HEK293T (cell line): ENCODE measurements at regions not wholly inside any gene's neighbourhood (a gene's known extent, or its start where the extent isn't known, plus 50 kb on each side); places are given as distances from the start of the nearest gene placed in this dataset.

ENCODE experiments used
- CTCF ChIA-PET: fragments of 350-600 bp; formaldehyde crosslinking; extraction: SDS; loops from one replicate; lab custom pipeline; 2021; ENCODE audit warnings: antibody characterized with exemption, inconsistent platforms; lab: Yijun Ruan, JAX
- POLR2A ChIA-PET: fragments of 350-600 bp; formaldehyde crosslinking; extraction: SDS; loops from one replicate; lab custom pipeline; 2020; ENCODE audit warnings: antibody characterized with exemption, inconsistent platforms; lab: Yijun Ruan, JAX
- DNase-seq: peaks from one replicate; pipeline ENCODE4 v3.0.0; 2012; ENCODE audit warnings: mixed read lengths; ENCODE audit errors: extremely low spot score
- ARNT ChIP-seq: fragments of 450-650 bp; IDR thresholded peaks from 2 replicates; pipeline ENCODE4 v1.6.1; 2017; ENCODE audit warnings: mild to moderate bottlenecking
- BHLHE40 ChIP-seq: fragments of 450-650 bp; IDR thresholded peaks from 2 replicates; pipeline ENCODE4 v1.6.1; 2016; ENCODE audit warnings: mild to moderate bottlenecking, moderate library complexity, borderline replicate concordance
- CTBP1 ChIP-seq: fragments of 450-650 bp; IDR thresholded peaks from 2 replicates; pipeline ENCODE4 v1.6.1; 2016; ENCODE audit warnings: borderline replicate concordance
- ELF4 ChIP-seq: fragments of 450-650 bp; IDR thresholded peaks from 2 replicates; pipeline ENCODE4 v1.6.1; 2017; ENCODE audit warnings: antibody characterized with exemption
- FOXA1 ChIP-seq: fragments of 450-650 bp; IDR thresholded peaks from 2 replicates; pipeline ENCODE4 v1.6.1; 2016; ENCODE audit warnings: mild to moderate bottlenecking
- FOXK2 ChIP-seq: fragments of 450-650 bp; IDR thresholded peaks from 2 replicates; pipeline ENCODE4 v1.6.1; 2016; ENCODE audit warnings: mild to moderate bottlenecking
- FOXM1 ChIP-seq: fragments of 450-650 bp; IDR thresholded peaks from 2 replicates; pipeline ENCODE4 v1.6.1; 2017; ENCODE audit warnings: mild to moderate bottlenecking, borderline replicate concordance
- HDGF ChIP-seq: fragments of 450-650 bp; IDR thresholded peaks from 2 replicates; pipeline ENCODE4 v1.6.1; 2017; ENCODE audit warnings: antibody characterized with exemption, borderline replicate concordance
- L3MBTL2 ChIP-seq: fragments of 450-650 bp; conservative IDR thresholded peaks from 2 replicates; pipeline ENCODE4 v1.6.1; 2016; ENCODE audit warnings: mild to moderate bottlenecking
- LEF1 ChIP-seq: fragments of 450-650 bp; IDR thresholded peaks from 2 replicates; pipeline ENCODE4 v1.6.1; 2017; ENCODE audit warnings: mild to moderate bottlenecking, borderline replicate concordance
- NFRKB ChIP-seq: fragments of 450-650 bp; IDR thresholded peaks from 2 replicates; pipeline ENCODE4 v1.6.1; 2016; ENCODE audit warnings: mild to moderate bottlenecking, moderate library complexity
- PKNOX1 ChIP-seq: fragments of 450-650 bp; IDR thresholded peaks from 2 replicates; pipeline ENCODE4 v1.6.1; 2016
- SP1 ChIP-seq: fragments of 450-650 bp; IDR thresholded peaks from 2 replicates; pipeline ENCODE4 v1.6.1; 2017
- SUZ12 ChIP-seq: fragments of 450-650 bp; IDR thresholded peaks from 2 replicates; pipeline ENCODE4 v1.6.1; 2016; ENCODE audit warnings: mild to moderate bottlenecking
- TARDBP ChIP-seq: fragments of 450-650 bp; IDR thresholded peaks from 2 replicates; pipeline ENCODE4 v1.6.1; 2016
- ZNF384 ChIP-seq: fragments of 450-650 bp; IDR thresholded peaks from 2 replicates; pipeline ENCODE4 v1.6.1; 2016

- ChIA-PET POLR2A (no interaction called here), CTCF (no interaction called here)
- no peak for TF ChIP-seq LEF1
- TF ChIP-seq TARDBP, result no peak
- TF ChIP-seq SP1, result no peak
- no peak for TF ChIP-seq SUZ12
- TF ChIP-seq ARNT, result no peak
- TF ChIP-seq L3MBTL2, result no peak
- TF ChIP-seq PKNOX1, result no peak
- no peak for TF ChIP-seq HDGF
- TF ChIP-seq FOXA1, result no peak
- TF ChIP-seq FOXM1, result no peak
- TF ChIP-seq NFRKB, result no peak
- TF ChIP-seq BHLHE40, result no peak
- TF ChIP-seq ELF4, result no peak
- no peak for TF ChIP-seq FOXK2
- no peak for DNase-seq
Measured at GRCh38 chr5:152994033-152994680, 496.3 kb upstream of the GRIA1 start.

DNA sequence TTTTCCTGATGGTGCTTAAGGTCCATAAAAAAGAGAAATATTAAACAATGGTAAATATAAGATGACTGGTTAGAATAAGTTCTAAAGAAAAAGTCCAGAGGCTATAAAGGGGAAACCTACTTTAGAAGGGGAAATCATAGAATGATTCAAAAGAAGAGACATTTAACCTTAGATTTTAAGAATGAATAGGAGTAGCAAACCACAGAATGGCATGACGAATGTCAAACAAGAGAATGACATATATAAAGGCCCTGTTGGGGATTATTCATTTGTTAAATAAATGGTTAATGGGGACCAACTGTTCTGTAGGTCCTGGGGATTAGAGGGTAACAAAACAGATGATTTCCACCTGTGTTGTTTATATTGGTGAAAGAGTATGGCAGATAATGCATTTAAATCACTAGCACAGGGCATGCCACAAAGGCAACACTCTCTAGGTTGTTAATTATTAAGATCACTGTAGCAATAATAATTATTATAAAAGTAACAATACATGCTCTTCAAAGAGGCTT, 495.2 kb upstream of the GRIA1 start:
- no peak for DNase-seq
- POLR2A ChIA-PET, result no interaction called here
- TF ChIP-seq FOXM1 (no peak), LEF1 (no peak), ARNT (no peak), SUZ12 (no peak), ZNF384 (no peak), SP1 (no peak), TARDBP (no peak), PKNOX1 (no peak), L3MBTL2 (no peak), ELF4 (no peak), CTBP1 (no peak), BHLHE40 (no peak), FOXA1 (no peak), HDGF (no peak)
- CTCF ChIA-PET, result no interaction called here

DNA sequence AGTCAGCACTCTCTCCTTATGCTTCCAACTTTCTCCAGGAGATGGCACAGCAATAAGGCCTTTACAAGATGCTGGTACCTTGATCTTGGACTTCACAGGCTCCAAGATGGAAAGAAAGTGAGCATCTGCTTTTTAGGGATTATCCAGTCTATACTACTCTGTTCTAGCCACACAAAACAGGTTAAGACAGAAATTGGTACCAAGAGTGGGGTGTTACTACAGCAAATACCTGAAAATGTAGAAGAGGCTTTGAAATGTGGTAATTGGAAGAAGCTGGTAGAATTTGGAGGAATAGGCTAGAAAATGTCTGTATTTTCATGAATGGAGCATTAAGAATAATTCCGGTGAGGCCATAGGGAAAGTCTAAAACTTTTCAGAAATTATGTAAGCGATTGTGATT, 484.8 kb upstream of the GRIA1 start:
- DNase-seq, result no peak
- ChIA-PET CTCF (no interaction called here), POLR2A (no interaction called here)
- TF ChIP-seq FOXA1 (no peak), HDGF (no peak), NFRKB (no peak), FOXK2 (no peak), ZNF384 (no peak), TARDBP (no peak), ARNT (no peak), FOXM1 (no peak), LEF1 (no peak), SUZ12 (no peak)

- POLR2A ChIA-PET, result no interaction called here
- CTCF ChIA-PET, result no interaction called here
- DNase-seq, result no peak
- TF ChIP-seq NFRKB (no peak), LEF1 (no peak), HDGF (no peak), ARNT (no peak), L3MBTL2 (no peak), SP1 (no peak), CTBP1 (no peak), ZNF384 (no peak), FOXA1 (no peak), TARDBP (no peak), FOXM1 (no peak), ELF4 (no peak), SUZ12 (no peak)
Measured at GRCh38 chr5:153006681-153007080, 483.8 kb upstream of the GRIA1 start.

DNA sequence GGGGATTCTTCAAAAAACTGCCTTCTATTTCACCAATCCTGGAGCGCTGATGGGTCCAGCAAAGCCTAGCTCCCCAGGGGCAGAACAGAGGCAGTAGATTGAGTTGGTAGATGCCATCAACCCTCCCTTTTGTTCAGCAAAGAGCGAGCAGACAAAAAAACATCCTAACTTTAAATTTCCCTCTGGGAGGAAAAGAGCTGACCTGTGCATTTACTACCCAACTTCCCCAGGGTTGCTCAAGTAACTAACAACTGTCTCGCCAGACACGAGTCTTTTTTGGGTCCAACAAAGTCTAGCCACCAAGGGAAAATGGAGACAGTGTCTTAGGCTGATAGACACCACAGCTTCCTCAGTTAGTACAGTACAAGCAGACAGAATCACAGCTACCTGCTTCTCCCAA, 476.3 kb upstream of the GRIA1 start:
- ChIA-PET CTCF (no interaction called here), POLR2A (no interaction called here)
- DNase-seq, result no peak
- TF ChIP-seq CTBP1 (no peak), LEF1 (no peak), PKNOX1 (no peak), FOXK2 (no peak), BHLHE40 (no peak), FOXM1 (no peak), TARDBP (no peak), SUZ12 (no peak), ELF4 (no peak)

- TF ChIP-seq SP1, result no peak
- ChIA-PET POLR2A (no interaction called here), CTCF (no interaction called here)
- DNase-seq, result no peak
Measured at GRCh38 chr5:153018121-153018520, 472.3 kb upstream of the GRIA1 start.
